ENCODE measurements at regions not wholly inside any gene's neighbourhood (a gene's known extent, or its start where the extent isn't known, plus 50 kb on each side); places are given as distances from the start of the nearest gene placed in this dataset.

DNA sequence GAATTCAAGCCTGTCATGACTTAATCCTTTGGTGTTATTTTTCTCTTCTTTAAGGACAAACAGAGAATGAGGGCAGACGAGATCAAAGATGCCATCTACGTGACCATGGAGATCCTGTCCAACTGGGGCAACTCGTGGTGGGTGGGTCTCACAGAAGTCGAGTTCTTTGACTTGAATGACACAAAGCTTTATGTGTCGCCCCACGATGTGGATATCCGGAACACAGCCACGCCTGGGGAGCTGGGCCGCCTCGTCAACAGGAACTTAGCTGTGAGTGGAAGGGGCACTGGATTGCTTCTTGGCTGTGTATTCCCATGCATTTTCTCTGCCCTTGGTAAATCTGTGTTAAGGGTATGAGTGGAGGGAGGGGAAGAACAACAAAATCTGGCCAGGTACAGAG, 158.7 kb downstream of the KATNIP start:
- H2AFZ ChIP-seq (ENCODE audit: low read length), result no peak overlapping the region
- H3K79me2 ChIP-seq (ENCODE audit: insufficient read depth, low read length), result no peaks in the 10 kb centered on the region
- TF ChIP-seq RORA (CRISPR knock-in tag; IDR thresholded peaks at IDR 0.05) (no peak), ZNF263 (CRISPR knock-in tag; IDR thresholded peaks at IDR 0.05) (no peak), MTF2 (CRISPR knock-in tag; IDR thresholded peaks at IDR 0.05; ENCODE audit: borderline replicate concordance) (no peak), PPARG (CRISPR knock-in tag; conservative IDR thresholded peaks at IDR 0.05) (no peak), ELF4 (CRISPR knock-in tag; IDR thresholded peaks at IDR 0.05; ENCODE audit: borderline replicate concordance) (no peak), TIGD3 (CRISPR knock-in tag; IDR thresholded peaks at IDR 0.05; ENCODE audit: borderline replicate concordance) (no peak), SAP130 (CRISPR knock-in tag; IDR thresholded peaks at IDR 0.05; ENCODE audit: low read depth) (no peak), SNAPC2 (CRISPR knock-in tag; IDR thresholded peaks at IDR 0.05) (no peak), DNMT1 (CRISPR knock-in tag; IDR thresholded peaks at IDR 0.05) (no peak)
- TF ChIP-seq, protein P1, sequence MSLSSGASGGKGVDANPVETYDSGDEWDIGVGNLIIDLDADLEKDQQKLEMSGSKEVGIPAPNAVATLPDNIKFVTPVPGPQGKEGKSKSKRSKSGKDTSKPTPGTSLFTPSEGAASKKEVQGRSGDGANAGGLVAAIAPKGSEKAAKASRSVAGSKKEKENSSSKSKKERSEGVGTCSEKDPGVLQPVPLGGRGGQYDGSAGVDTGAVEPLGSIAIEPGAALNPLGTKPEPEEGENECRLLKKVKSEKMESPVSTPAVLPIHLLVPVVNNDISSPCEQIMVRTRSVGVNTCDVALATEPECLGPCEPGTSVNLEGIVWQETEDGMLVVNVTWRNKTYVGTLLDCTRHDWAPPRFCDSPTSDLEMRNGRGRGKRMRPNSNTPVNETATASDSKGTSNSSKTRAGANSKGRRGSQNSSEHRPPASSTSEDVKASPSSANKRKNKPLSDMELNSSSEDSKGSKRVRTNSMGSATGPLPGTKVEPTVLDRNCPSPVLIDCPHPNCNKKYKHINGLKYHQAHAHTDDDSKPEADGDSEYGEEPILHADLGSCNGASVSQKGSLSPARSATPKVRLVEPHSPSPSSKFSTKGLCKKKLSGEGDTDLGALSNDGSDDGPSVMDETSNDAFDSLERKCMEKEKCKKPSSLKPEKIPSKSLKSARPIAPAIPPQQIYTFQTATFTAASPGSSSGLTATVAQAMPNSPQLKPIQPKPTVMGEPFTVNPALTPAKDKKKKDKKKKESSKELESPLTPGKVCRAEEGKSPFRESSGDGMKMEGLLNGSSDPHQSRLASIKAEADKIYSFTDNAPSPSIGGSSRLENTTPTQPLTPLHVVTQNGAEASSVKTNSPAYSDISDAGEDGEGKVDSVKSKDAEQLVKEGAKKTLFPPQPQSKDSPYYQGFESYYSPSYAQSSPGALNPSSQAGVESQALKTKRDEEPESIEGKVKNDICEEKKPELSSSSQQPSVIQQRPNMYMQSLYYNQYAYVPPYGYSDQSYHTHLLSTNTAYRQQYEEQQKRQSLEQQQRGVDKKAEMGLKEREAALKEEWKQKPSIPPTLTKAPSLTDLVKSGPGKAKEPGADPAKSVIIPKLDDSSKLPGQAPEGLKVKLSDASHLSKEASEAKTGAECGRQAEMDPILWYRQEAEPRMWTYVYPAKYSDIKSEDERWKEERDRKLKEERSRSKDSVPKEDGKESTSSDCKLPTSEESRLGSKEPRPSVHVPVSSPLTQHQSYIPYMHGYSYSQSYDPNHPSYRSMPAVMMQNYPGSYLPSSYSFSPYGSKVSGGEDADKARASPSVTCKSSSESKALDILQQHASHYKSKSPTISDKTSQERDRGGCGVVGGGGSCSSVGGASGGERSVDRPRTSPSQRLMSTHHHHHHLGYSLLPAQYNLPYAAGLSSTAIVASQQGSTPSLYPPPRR (CRISPR knock-in tag; IDR thresholded peaks at IDR 0.05; ENCODE audit: borderline replicate concordance), result no peak
- POLR2A ChIA-PET, result no interaction called here
- intact Hi-C loops (cut with micrococcal nuclease; ENCODE audit: unreplicated experiment), result no loop called here
- H3K9ac ChIP-seq (ENCODE audit: insufficient read depth, low read depth, low read length), result no peak overlapping the region
- no peaks in the 10 kb centered on the region for H3K9me3 ChIP-seq (ENCODE audit: low read length)
- H3K4me1 ChIP-seq (ENCODE audit: insufficient read depth, low read length), result no peaks in the 10 kb centered on the region
- no peaks in the 10 kb centered on the region; a peak in 1 of 5 replicates for H3K27me3 ChIP-seq (ENCODE audit: control insufficient read depth in 1 of 2, insufficient read depth in 2 of 2, low read length in 2 of 2)
- H3K4me3 ChIP-seq (replicated peaks in 1 of 3; ENCODE audit: insufficient read depth in 1 of 3, low read depth in 2 of 3, low read length in 3 of 3), result no peak overlapping the region
- in situ Hi-C loops (cut with HindIII; ENCODE audit: extremely low pct_ligation_motif_present, low pct_unique_long_range_greater_than_20kb), result no loop called here
- no peak for ATAC-seq
- H4K20me1 ChIP-seq (ENCODE audit: insufficient read depth, low read length), result no peaks in the 10 kb centered on the region
- BruUV-seq (replicated peaks), result no TSS peak
- WGBS (ENCODE audit: low lambda C conversion rate), result 95% methylated on average over 10 of the region's 10 CpGs
- H3K27ac ChIP-seq (ENCODE audit: extremely low read length, insufficient read depth, low read length), result no peak overlapping the region
- H3K36me3 ChIP-seq (replicated peaks in 1 of 2; ENCODE audit: control insufficient read depth in 1 of 2, insufficient read depth in 2 of 2, low read length in 2 of 2), result peaks cover 0 to 1% of the 10 kb centered on the region in 2 experiments; a peak in 2 of 5 replicates
- FAIRE-seq, result no peak
- no peak overlapping the region for H3K4me2 ChIP-seq (ENCODE audit: low read depth, low read length)
- no peak for DNase-seq (ENCODE audit: low spot score)
- CTCF ChIA-PET (ENCODE audit: low intra/inter-chr PET ratio, low total read pairs), result no interaction called here

Data from HepG2 (cell line).